ENCODE measurements at regions not wholly inside any gene's neighbourhood (a gene's known extent, or its start where the extent isn't known, plus 50 kb on each side); places are given as distances from the start of the nearest gene placed in this dataset.

DNA sequence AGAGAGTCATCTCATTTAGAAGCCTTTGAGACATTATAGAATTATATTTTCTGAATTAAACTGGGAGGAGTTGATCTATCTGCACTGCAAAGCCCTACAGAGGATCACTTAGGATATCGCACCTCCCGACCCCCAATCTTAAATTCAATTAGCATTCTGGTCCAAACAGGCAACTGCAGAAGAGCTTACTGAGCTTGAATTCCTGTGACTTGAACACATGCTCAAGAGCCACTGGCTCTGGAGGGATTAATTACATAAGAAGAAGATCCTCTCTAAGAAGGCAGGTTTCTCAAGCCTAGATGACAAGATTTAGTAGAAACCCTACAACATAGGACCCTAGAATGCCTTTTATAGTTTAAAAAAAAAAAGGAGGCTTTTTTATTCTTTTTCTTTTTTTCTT is 548.9 kb downstream of the ARAP2 start:
- TF ChIP-seq, protein P1, sequence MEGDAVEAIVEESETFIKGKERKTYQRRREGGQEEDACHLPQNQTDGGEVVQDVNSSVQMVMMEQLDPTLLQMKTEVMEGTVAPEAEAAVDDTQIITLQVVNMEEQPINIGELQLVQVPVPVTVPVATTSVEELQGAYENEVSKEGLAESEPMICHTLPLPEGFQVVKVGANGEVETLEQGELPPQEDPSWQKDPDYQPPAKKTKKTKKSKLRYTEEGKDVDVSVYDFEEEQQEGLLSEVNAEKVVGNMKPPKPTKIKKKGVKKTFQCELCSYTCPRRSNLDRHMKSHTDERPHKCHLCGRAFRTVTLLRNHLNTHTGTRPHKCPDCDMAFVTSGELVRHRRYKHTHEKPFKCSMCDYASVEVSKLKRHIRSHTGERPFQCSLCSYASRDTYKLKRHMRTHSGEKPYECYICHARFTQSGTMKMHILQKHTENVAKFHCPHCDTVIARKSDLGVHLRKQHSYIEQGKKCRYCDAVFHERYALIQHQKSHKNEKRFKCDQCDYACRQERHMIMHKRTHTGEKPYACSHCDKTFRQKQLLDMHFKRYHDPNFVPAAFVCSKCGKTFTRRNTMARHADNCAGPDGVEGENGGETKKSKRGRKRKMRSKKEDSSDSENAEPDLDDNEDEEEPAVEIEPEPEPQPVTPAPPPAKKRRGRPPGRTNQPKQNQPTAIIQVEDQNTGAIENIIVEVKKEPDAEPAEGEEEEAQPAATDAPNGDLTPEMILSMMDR (IDR thresholded peaks at IDR 0.05), result no peak
- TF ChIP-seq POLR2AphosphoS5 (IDR thresholded peaks at IDR 0.05; ENCODE audit: low read depth, low read length), result no peak
- TF ChIP-seq, protein P2, sequence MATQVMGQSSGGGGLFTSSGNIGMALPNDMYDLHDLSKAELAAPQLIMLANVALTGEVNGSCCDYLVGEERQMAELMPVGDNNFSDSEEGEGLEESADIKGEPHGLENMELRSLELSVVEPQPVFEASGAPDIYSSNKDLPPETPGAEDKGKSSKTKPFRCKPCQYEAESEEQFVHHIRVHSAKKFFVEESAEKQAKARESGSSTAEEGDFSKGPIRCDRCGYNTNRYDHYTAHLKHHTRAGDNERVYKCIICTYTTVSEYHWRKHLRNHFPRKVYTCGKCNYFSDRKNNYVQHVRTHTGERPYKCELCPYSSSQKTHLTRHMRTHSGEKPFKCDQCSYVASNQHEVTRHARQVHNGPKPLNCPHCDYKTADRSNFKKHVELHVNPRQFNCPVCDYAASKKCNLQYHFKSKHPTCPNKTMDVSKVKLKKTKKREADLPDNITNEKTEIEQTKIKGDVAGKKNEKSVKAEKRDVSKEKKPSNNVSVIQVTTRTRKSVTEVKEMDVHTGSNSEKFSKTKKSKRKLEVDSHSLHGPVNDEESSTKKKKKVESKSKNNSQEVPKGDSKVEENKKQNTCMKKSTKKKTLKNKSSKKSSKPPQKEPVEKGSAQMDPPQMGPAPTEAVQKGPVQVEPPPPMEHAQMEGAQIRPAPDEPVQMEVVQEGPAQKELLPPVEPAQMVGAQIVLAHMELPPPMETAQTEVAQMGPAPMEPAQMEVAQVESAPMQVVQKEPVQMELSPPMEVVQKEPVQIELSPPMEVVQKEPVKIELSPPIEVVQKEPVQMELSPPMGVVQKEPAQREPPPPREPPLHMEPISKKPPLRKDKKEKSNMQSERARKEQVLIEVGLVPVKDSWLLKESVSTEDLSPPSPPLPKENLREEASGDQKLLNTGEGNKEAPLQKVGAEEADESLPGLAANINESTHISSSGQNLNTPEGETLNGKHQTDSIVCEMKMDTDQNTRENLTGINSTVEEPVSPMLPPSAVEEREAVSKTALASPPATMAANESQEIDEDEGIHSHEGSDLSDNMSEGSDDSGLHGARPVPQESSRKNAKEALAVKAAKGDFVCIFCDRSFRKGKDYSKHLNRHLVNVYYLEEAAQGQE (IDR thresholded peaks at IDR 0.05; ENCODE audit: insufficient read depth in 1 of 2, low read depth in 2 of 2, low read length in 1 of 2), result no peak

Data from Panc1 (cell line).